Heart left ventricle (tissue), 13 donors: ENCODE measurements at regions not wholly inside any gene's neighbourhood (a gene's known extent, or its start where the extent isn't known, plus 50 kb on each side); places are given as distances from the start of the nearest gene placed in this dataset.

Experiments
- CTCF ChIP-seq, 12 donors: fragments of 200-600 bp; sonication (generic) in 4 of 12; IDR thresholded peaks; one replicate each; pipeline versions ENCODE4 v1.5.0 to v1.8.0; 2018 to 2022; ENCODE audit warnings: antibody characterized with exemption in 12 of 12, mild to moderate bottlenecking in 5 of 12
- POLR2A ChIP-seq, 2 donors: fragments of 450-650 bp; IDR thresholded peaks; one replicate each; pipeline ENCODE4 v1.6.1; 2017; ENCODE audit warnings: antibody characterized with exemption in 2 of 2, mild to moderate bottlenecking in 2 of 2, moderate library complexity in 2 of 2
- donor health status: ischemic (EF 13 %, LVEDD 7.1; RV severe dilation, severe dysfunction).
- donor health status: DM: no; HTN: yes; CAD: no.
- donor health status: DM: no; HTN: no; CAD: no.
- donor health status: ischemic (EF 25% LVEDD 6.9; RV normal size, moderate dysfunction).
- donor health status: ischemic (EF 25% LVEDD 5.7; RV mildly dilated, moderate dysfunction).
- donor health status: ischemic (EF 35%, LVEDD 5.7; RV mildly dilated, moderate dysfunction).
- donor health status: nonischemic (EF 11% LVEDD 7.7; RV severe dilation, severe dysfunction).
- donor health status: DM: yes; HTN: yes; CAD: no.
- donor health status: PGD.
- donor health status: ischemic (EF 29% LVEDD 5.4; RV normal size, mild dysfunction).
- donor health status: nonischemic (EF 23%, LVEDD 6.1; RV moderate dilation, normal function).

DNA sequence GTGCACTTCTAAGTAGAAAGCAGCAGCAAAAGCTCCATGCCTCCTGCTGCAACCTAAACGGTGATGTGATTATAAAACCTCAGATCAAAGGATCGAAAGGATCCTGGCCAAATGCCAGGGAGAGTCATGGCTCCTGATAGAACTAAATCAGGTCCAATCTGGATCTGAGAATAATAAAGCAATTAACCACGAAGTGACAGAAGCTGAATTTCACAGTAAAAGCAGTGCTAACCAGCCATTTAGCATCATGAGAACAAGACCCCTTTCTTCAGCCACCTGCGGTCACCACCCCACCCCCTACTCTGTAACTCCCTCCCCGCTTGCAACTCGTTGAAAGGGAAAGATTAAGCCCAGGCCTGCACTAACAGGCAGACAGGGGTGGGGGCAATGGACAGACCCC is 748.7 kb downstream of the BCL11A start:
- TF ChIP-seq CTCF (IDR thresholded peaks at IDR 0.05) (no peak), POLR2A (IDR thresholded peaks at IDR 0.05) (no peak)
